Endothelial cell of umbilical vein (primary cell): ENCODE measurements at regions not wholly inside any gene's neighbourhood (a gene's known extent, or its start where the extent isn't known, plus 50 kb on each side); places are given as distances from the start of the nearest gene placed in this dataset.

ENCODE experiments used
- EZH2 ChIP-seq: IDR thresholded peaks from 2 replicates; pipeline ENCODE4 v1.6.1; 2012; ENCODE audit warnings: borderline replicate concordance, low read depth, mild to moderate bottlenecking, moderate library complexity, low read length, inconsistent platforms; ENCODE audit not compliant: severe bottlenecking
- POLR2A ChIP-seq: IDR thresholded peaks from 2 replicates; pipeline ENCODE4 v1.6.1; 2012; ENCODE audit warnings: low read depth, mild to moderate bottlenecking, control low read depth, low read length
- TF ChIP-seq, protein P1 (sequence below), 2 donors: IDR thresholded peaks; 1 replicate in 1 of 2; 2 replicates in 1 of 2; pipeline ENCODE4 v1.5.1; 2011; ENCODE audit warnings: low read length in 2 of 2, mild to moderate bottlenecking in 2 of 2, moderate library complexity in 2 of 2, control low read depth in 1 of 2, inconsistent platforms in 1 of 2, low read depth in 1 of 2; ENCODE audit not compliant: insufficient read depth in 1 of 2; ENCODE audit errors: extremely low read depth in 1 of 2
- TF ChIP-seq, protein P2 (sequence below): IDR thresholded peaks from 2 replicates; pipeline ENCODE4 v1.6.1; 2011; ENCODE audit not compliant: insufficient read depth, insufficient read length

DNA sequence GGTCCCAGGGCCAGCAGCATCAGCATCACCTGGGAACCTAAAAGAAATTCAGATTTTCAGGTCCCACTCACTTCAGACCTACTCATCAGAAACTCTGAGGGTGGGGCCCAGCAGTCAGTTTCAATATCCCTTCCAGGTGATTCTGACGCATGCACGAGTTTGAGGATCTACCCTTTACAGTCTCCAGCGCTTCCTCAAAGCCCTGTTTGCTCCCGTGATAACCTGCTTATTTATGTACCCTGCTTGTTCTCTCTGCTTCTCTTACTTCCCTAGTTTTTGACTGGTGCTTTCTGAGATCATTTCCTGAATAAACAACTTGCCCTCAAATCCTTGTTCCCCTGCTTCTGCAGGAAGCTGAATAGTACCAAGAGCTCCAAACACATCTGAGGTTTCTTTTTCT lies 245.3 kb downstream of the ZNF621 start:
- TF ChIP-seq, protein P1, sequence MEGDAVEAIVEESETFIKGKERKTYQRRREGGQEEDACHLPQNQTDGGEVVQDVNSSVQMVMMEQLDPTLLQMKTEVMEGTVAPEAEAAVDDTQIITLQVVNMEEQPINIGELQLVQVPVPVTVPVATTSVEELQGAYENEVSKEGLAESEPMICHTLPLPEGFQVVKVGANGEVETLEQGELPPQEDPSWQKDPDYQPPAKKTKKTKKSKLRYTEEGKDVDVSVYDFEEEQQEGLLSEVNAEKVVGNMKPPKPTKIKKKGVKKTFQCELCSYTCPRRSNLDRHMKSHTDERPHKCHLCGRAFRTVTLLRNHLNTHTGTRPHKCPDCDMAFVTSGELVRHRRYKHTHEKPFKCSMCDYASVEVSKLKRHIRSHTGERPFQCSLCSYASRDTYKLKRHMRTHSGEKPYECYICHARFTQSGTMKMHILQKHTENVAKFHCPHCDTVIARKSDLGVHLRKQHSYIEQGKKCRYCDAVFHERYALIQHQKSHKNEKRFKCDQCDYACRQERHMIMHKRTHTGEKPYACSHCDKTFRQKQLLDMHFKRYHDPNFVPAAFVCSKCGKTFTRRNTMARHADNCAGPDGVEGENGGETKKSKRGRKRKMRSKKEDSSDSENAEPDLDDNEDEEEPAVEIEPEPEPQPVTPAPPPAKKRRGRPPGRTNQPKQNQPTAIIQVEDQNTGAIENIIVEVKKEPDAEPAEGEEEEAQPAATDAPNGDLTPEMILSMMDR (IDR thresholded peaks at IDR 0.05; ENCODE audit: extremely low read depth in 1 of 2, insufficient read depth in 1 of 2, low read depth in 1 of 2, low read length in 2 of 2): no peak
- TF ChIP-seq, protein P2, sequence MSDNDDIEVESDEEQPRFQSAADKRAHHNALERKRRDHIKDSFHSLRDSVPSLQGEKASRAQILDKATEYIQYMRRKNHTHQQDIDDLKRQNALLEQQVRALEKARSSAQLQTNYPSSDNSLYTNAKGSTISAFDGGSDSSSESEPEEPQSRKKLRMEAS: no peak
- TF ChIP-seq EZH2: no peak
- TF ChIP-seq POLR2A: no peak
